Mesodermal cell (in vitro differentiated cells): ENCODE measurements at regions not wholly inside any gene's neighbourhood (a gene's known extent, or its start where the extent isn't known, plus 50 kb on each side); places are given as distances from the start of the nearest gene placed in this dataset.

Experiments
- H3K27ac ChIP-seq: 2 replicates; pipeline ENCODE4 v1.7.0; 2013; ENCODE audit warnings: mild to moderate bottlenecking, low read depth, low read length, moderate library complexity; ENCODE audit not compliant: severe bottlenecking
- H3K36me3 ChIP-seq: 2 replicates; pipeline ENCODE4 v1.7.1; 2013; ENCODE audit warnings: mild to moderate bottlenecking, low read length, moderate library complexity; ENCODE audit not compliant: control insufficient read depth, insufficient read depth
- H3K4me1 ChIP-seq: one replicate; pipeline ENCODE4 v1.7.1; 2013; ENCODE audit warnings: mild to moderate bottlenecking, low read length; ENCODE audit not compliant: insufficient read depth, control insufficient read depth, poor library complexity, severe bottlenecking
- H3K4me3 ChIP-seq: 2 replicates; pipeline ENCODE4 v1.7.0; 2013; ENCODE audit warnings: low read length, control low read depth, mild to moderate bottlenecking; ENCODE audit not compliant: insufficient read depth, poor library complexity, severe bottlenecking; ENCODE audit errors: extremely low read depth
- H3K9me3 ChIP-seq: 2 replicates; pipeline ENCODE4 v1.7.1; 2013; ENCODE audit warnings: mild to moderate bottlenecking, low read length, moderate library complexity; ENCODE audit not compliant: control insufficient read depth
- WGBS, 2 experiments: methylation state at CpG; one replicate each; pipeline ENCODE4 v1.1.5; 2013; ENCODE audit warnings: missing lambda C conversion rate in 2 of 2; ENCODE audit not compliant: insufficient coverage in 2 of 2; 5-methylcytosine and 5-hydroxymethylcytosine counted together

- H3K9me3 ChIP-seq: no peaks in the 10 kb centered on the region
- H3K27ac ChIP-seq: no peak overlapping the region
- H3K4me3 ChIP-seq: no peak overlapping the region
- no peaks in the 10 kb centered on the region for H3K36me3 ChIP-seq
- 92 to 94% methylated on average over 4 to 6 of the region's 6 CpGs for WGBS, 2 experiments
- peaks cover 14% of the 10 kb centered on the region for H3K4me1 ChIP-seq
These were observed 226.2 kb upstream of the PRICKLE2 start for GRCh38 chr3:64451283-64452012.

- H3K27ac ChIP-seq: no peak overlapping the region
These were observed 225.2 kb upstream of the PRICKLE2 start for GRCh38 chr3:64450396-64450956.

GRCh38 chr3:64449026-64449425, 223.8 kb upstream of the PRICKLE2 start:
- WGBS, 2 experiments: no CpG with 5 or more reads among the region's 2 CpGs
- H3K27ac ChIP-seq: no peak overlapping the region

More at GRCh38 chr3:64450396-64450956, 225.2 kb upstream of the PRICKLE2 start:
- WGBS, 2 experiments: 67 to 90% methylated on average over 1 to 3 of the region's 5 CpGs
- Histone ChIP-seq H3K36me3 (no peaks in the 10 kb centered on the region), H3K9me3 (no peaks in the 10 kb centered on the region), H3K4me1 (peaks cover 14% of the 10 kb centered on the region), H3K4me3 (no peak overlapping the region)

GRCh38 chr3:64445944-64446300, 220.7 kb upstream of the PRICKLE2 start:
- Histone ChIP-seq H3K9me3 (no peaks in the 10 kb centered on the region), H3K4me3 (peak overlapping the region; percentile 68), H3K27ac (no peak overlapping the region), H3K4me1 (peaks cover 20% of the 10 kb centered on the region), H3K36me3 (no peaks in the 10 kb centered on the region)
- no CpG with 5 or more reads among the region's 5 CpGs for WGBS, 2 experiments

More at GRCh38 chr3:64449026-64449425, 223.8 kb upstream of the PRICKLE2 start:
- H3K4me1 ChIP-seq: peaks cover 6% of the 10 kb centered on the region
- no peak overlapping the region for H3K4me3 ChIP-seq
- H3K36me3 ChIP-seq: no peaks in the 10 kb centered on the region
- H3K9me3 ChIP-seq: no peaks in the 10 kb centered on the region

GRCh38 chr3:64445109-64445943, 220.1 kb upstream of the PRICKLE2 start:
- H3K27ac ChIP-seq: no peak overlapping the region
- peaks cover 20% of the 10 kb centered on the region for H3K4me1 ChIP-seq
- no peaks in the 10 kb centered on the region for H3K9me3 ChIP-seq
- no peaks in the 10 kb centered on the region for H3K36me3 ChIP-seq
- peak overlapping the region; percentile 68 for H3K4me3 ChIP-seq
- 0 to 1% methylated on average over 41 to 42 of the region's 79 CpGs for WGBS, 2 experiments

GRCh38 chr3:64444490-64445108, 219.3 kb upstream of the PRICKLE2 start:
- no peaks in the 10 kb centered on the region for H3K36me3 ChIP-seq
- no peaks in the 10 kb centered on the region for H3K9me3 ChIP-seq
- H3K27ac ChIP-seq: no peak overlapping the region
- H3K4me1 ChIP-seq: peaks cover 20% of the 10 kb centered on the region
- 23 to 26% methylated on average over 24 to 28 of the region's 29 CpGs for WGBS, 2 experiments
- peak overlapping the region; percentile 68 for H3K4me3 ChIP-seq

GRCh38 chr3:64443546-64444381, 218.5 kb upstream of the PRICKLE2 start:
- no peaks in the 10 kb centered on the region for H3K36me3 ChIP-seq
- H3K4me1 ChIP-seq: peaks cover 27% of the 10 kb centered on the region
- peak overlapping the region; percentile 68 for H3K4me3 ChIP-seq
- H3K27ac ChIP-seq: no peak overlapping the region
- WGBS, 2 experiments: 79 to 96% methylated on average over 4 to 8 of the region's 16 CpGs
- no peaks in the 10 kb centered on the region for H3K9me3 ChIP-seq

GRCh38 chr3:64441861-64442260, 216.6 kb upstream of the PRICKLE2 start:
- H3K9me3 ChIP-seq: no peaks in the 10 kb centered on the region
- peaks cover 31% of the 10 kb centered on the region for H3K4me1 ChIP-seq
- 62 to 68% methylated on average over 3 to 4 of the region's 6 CpGs for WGBS, 2 experiments
- H3K27ac ChIP-seq: peak overlapping the region; percentile 26
- no peak overlapping the region for H3K4me3 ChIP-seq
- H3K36me3 ChIP-seq: no peaks in the 10 kb centered on the region

GRCh38 chr3:64440498-64440897, 215.2 kb upstream of the PRICKLE2 start:
- Histone ChIP-seq H3K27ac (no peak overlapping the region), H3K36me3 (peaks cover under 1% of the 10 kb centered on the region), H3K4me3 (no peak overlapping the region), H3K4me1 (peaks cover 31% of the 10 kb centered on the region), H3K9me3 (peaks cover 8% of the 10 kb centered on the region)
- WGBS, 2 experiments: 96 to 100% methylated on average over 2 of the region's 4 CpGs

- Histone ChIP-seq H3K4me1 (peaks cover 28% of the 10 kb centered on the region), H3K27ac (no peak overlapping the region), H3K9me3 (peaks cover 16% of the 10 kb centered on the region), H3K4me3 (no peak overlapping the region), H3K36me3 (peaks cover 4% of the 10 kb centered on the region)
- WGBS, 2 experiments: 60 to 63% methylated on average over 4 to 6 of the region's 7 CpGs
These were observed 213.5 kb upstream of the PRICKLE2 start for GRCh38 chr3:64438812-64439211.
